Vagina (tissue), 2 donors: ENCODE measurements at regions not wholly inside any gene's neighbourhood (a gene's known extent, or its start where the extent isn't known, plus 50 kb on each side); places are given as distances from the start of the nearest gene placed in this dataset.

Source experiments
- POLR2A ChIP-seq, 2 donors: fragments of 450-650 bp; IDR thresholded peaks; one replicate each; pipeline ENCODE4 v1.6.1; 2017; ENCODE audit warnings: antibody characterized with exemption in 2 of 2, mild to moderate bottlenecking in 2 of 2, moderate library complexity in 2 of 2
- POLR2AphosphoS5 ChIP-seq, 2 donors: sonication (generic); formaldehyde crosslinking; IDR thresholded peaks; one replicate each; pipeline ENCODE4 v1.9.0; 2017; ENCODE audit warnings: antibody characterized with exemption in 2 of 2, mild to moderate bottlenecking in 2 of 2, low read depth in 1 of 2; ENCODE audit not compliant: insufficient read depth in 1 of 2
- TF ChIP-seq, protein P1 (sequence below), 3 experiments: fragments of 450-650 bp in 2 of 3; fragments of 200-600 bp in 1 of 3; sonication (generic) in 1 of 3; IDR thresholded peaks; one replicate each; pipeline ENCODE4 v1.5.1; 2017 to 2019; ENCODE audit warnings: antibody characterized with exemption in 3 of 3, mild to moderate bottlenecking in 2 of 3, moderate library complexity in 2 of 3

DNA sequence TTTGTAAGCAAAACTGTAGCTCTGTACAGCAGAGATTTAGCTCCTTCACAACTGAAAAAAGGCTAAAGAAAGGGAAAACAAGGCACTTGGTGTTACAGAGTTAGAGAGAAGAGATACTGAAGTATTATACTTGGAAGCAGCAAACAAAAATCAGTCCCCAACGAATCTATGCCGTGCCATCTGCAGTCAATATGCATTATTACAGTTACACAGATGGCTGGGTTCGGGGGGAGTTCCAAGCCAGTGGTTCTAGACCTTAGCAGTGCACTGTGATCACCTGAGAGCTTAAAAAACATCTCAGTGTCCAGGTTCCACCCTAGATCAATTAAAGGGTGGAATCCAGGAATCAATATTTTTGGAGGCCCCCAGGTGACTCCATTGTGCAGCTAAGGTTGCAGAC lies 489.9 kb downstream of the SHISA9 start:
- TF ChIP-seq POLR2AphosphoS5 (IDR thresholded peaks at IDR 0.05; ENCODE audit: insufficient read depth in 1 of 2, low read depth in 1 of 2): no peak
- TF ChIP-seq, protein P1, sequence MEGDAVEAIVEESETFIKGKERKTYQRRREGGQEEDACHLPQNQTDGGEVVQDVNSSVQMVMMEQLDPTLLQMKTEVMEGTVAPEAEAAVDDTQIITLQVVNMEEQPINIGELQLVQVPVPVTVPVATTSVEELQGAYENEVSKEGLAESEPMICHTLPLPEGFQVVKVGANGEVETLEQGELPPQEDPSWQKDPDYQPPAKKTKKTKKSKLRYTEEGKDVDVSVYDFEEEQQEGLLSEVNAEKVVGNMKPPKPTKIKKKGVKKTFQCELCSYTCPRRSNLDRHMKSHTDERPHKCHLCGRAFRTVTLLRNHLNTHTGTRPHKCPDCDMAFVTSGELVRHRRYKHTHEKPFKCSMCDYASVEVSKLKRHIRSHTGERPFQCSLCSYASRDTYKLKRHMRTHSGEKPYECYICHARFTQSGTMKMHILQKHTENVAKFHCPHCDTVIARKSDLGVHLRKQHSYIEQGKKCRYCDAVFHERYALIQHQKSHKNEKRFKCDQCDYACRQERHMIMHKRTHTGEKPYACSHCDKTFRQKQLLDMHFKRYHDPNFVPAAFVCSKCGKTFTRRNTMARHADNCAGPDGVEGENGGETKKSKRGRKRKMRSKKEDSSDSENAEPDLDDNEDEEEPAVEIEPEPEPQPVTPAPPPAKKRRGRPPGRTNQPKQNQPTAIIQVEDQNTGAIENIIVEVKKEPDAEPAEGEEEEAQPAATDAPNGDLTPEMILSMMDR (IDR thresholded peaks at IDR 0.05): no peak
- TF ChIP-seq POLR2A (IDR thresholded peaks at IDR 0.05): no peak
